PC-3 (cell line): ENCODE measurements at regions not wholly inside any gene's neighbourhood (a gene's known extent, or its start where the extent isn't known, plus 50 kb on each side); places are given as distances from the start of the nearest gene placed in this dataset.

Experiments
- CTCF ChIP-seq: fragments of 300-600 bp; sonication (generic); conservative IDR thresholded peaks from 2 replicates; pipeline ENCODE4 v1.5.1; 2017; ENCODE audit warnings: antibody characterized with exemption, low read depth, mild to moderate bottlenecking, low read length
- EZH2 ChIP-seq: fragments of 300-600 bp; sonication (generic); IDR thresholded peaks from one replicate; pipeline ENCODE4 v1.6.1; 2017; ENCODE audit warnings: antibody characterized with exemption, mild to moderate bottlenecking, low read length; ENCODE audit not compliant: unreplicated experiment
- EZH2phosphoT487 ChIP-seq: fragments of 300-600 bp; sonication (generic); IDR thresholded peaks from 2 replicates; pipeline ENCODE4 v1.6.1; 2018; ENCODE audit warnings: mild to moderate bottlenecking, antibody characterized with exemption, low read length, borderline replicate concordance

GRCh38 chr2:103808814-103809213 lies 1045.1 kb upstream of the POU3F3 start:
- TF ChIP-seq CTCF (no peak), EZH2 (no peak), EZH2phosphoT487 (no peak)
